HCT116 (cell line): ENCODE measurements at regions not wholly inside any gene's neighbourhood (a gene's known extent, or its start where the extent isn't known, plus 50 kb on each side); places are given as distances from the start of the nearest gene placed in this dataset.

Source experiments
- ATAC-seq: fragments of 200-7000 bp; cut with Tn5 transposase; 2 replicates; pipeline ENCODE4 v1.9.1; 2020; ENCODE audit warnings: mild to moderate bottlenecking, moderate library complexity
- BruUV-seq: library from RNA; stranded (reverse); fragments of 400-500 nt; replicated peaks from 2 replicates; lab custom pipeline; 2021; lab: Mats Ljungman, UMichigan
- CTCF ChIA-PET: fragments of 300-600 bp; sonication (Branson Sonifier 250); formaldehyde crosslinking; loops from one replicate; lab custom pipeline; 2021; ENCODE audit warnings: antibody characterized with exemption; lab: Charles Lee
- POLR2A ChIA-PET: fragments of 300-600, 350-600 bp; sonication (Branson Sonifier 250); formaldehyde crosslinking; loops from one replicate; lab custom pipeline; 2021; ENCODE audit warnings: antibody characterized with exemption; lab: Charles Lee
- RAD21 ChIA-PET, 2 experiments: fragments of 300-600 bp; sonication (Branson Sonifier 250); formaldehyde crosslinking; loops; one replicate each; lab custom pipeline; 2023; ENCODE audit warnings: low total read pairs in 2 of 2; ENCODE audit not compliant: uncharacterized antibody in 2 of 2, unreplicated experiment in 2 of 2, low non-redundant PET in 1 of 2; lab: Charles Lee
- DNase-seq: peaks from one replicate; pipeline ENCODE4 v3.0.0-alpha.2; 2010; ENCODE audit warnings: low read depth, low spot score
- H2AFZ ChIP-seq: fragments of 200-600 bp; shearing (Covaris generic), sonication (generic); 2 replicates; pipeline ENCODE4 v1.6.1; 2017; ENCODE audit warnings: low read depth, mixed run types, mixed read lengths, antibody characterized with exemption, low read length; ENCODE audit not compliant: poor library complexity, severe bottlenecking
- H3K27ac ChIP-seq: 2 replicates; pipeline ENCODE4 v1.5.1; 2012; ENCODE audit warnings: low read depth, low read length
- H3K27me3 ChIP-seq: fragments of 200-600 bp; sonication (generic); 2 replicates; pipeline ENCODE4 v1.6.1; 2016; ENCODE audit warnings: mixed run types, low read length, mixed read lengths; ENCODE audit not compliant: insufficient read depth
- H3K36me3 ChIP-seq, 2 experiments: fragments of 200-500 bp in 1 of 2; fragments of 200-600 bp in 1 of 2; sonication (Bioruptor generic) in 1 of 2; sonication (generic) in 1 of 2; 2 replicates each; pipeline versions ENCODE4 v1.5.1 to v1.6.1; 2014 to 2016; ENCODE audit warnings: low read length in 2 of 2, inconsistent platforms in 1 of 2, mixed read lengths in 1 of 2, mixed run types in 1 of 2; ENCODE audit not compliant: insufficient read depth in 2 of 2, control insufficient read depth in 1 of 2
- H3K4me1 ChIP-seq, 2 experiments: fragments of 200-600 bp in 1 of 2; sonication (generic) in 1 of 2; 2 replicates each; pipeline versions ENCODE4 v1.5.1 to v1.6.1; 2012 to 2017; ENCODE audit warnings: low read length in 2 of 2, inconsistent platforms in 1 of 2, mild to moderate bottlenecking in 1 of 2, mixed read lengths in 1 of 2, mixed run types in 1 of 2, moderate library complexity in 1 of 2; ENCODE audit not compliant: insufficient read depth in 2 of 2, control insufficient read depth in 1 of 2
- H3K4me2 ChIP-seq: fragments of 200-600 bp; sonication (generic); 2 replicates; pipeline ENCODE4 v1.6.1; 2017; ENCODE audit warnings: mixed run types, low read length, mixed read lengths
- H3K4me3 ChIP-seq, 2 experiments: fragments of 200-600 bp in 1 of 2; sonication (generic) in 1 of 2; replicated peaks in 1 of 2; 2 replicates each; pipeline ENCODE4 v1.5.1; 2011 to 2016; ENCODE audit warnings: low read length in 2 of 2, control low read depth in 1 of 2, low read depth in 1 of 2, mild to moderate bottlenecking in 1 of 2, mixed read lengths in 1 of 2, mixed run types in 1 of 2
- H3K79me2 ChIP-seq: fragments of 200-600 bp; sonication (generic); 2 replicates; pipeline ENCODE4 v1.6.1; 2017; ENCODE audit warnings: mild to moderate bottlenecking, mixed run types, low read length, moderate library complexity, mixed read lengths; ENCODE audit not compliant: insufficient read depth
- H3K9ac ChIP-seq: fragments of 200-600 bp; sonication (generic); 2 replicates; pipeline ENCODE4 v1.6.1; 2016; ENCODE audit warnings: low read length, mixed read lengths
- H3K9me2 ChIP-seq: fragments of 200-600 bp; sonication (generic), shearing (Covaris generic); 2 replicates; pipeline ENCODE4 v1.6.1; 2017; ENCODE audit warnings: mixed run types, mild to moderate bottlenecking, moderate library complexity; ENCODE audit not compliant: insufficient read depth
- H3K9me3 ChIP-seq, 2 experiments: fragments of 200-500 bp in 1 of 2; fragments of 200-600 bp in 1 of 2; sonication (Bioruptor generic) in 1 of 2; sonication (generic) in 1 of 2; 2 replicates each; pipeline ENCODE4 v1.6.1; 2014 to 2017; ENCODE audit warnings: low read length in 2 of 2, mixed read lengths in 2 of 2, inconsistent platforms in 1 of 2, low read depth in 1 of 2, mild to moderate bottlenecking in 1 of 2, mixed run types in 1 of 2, moderate library complexity in 1 of 2; ENCODE audit not compliant: control insufficient read depth in 1 of 2, insufficient read depth in 1 of 2
- H4K20me1 ChIP-seq: fragments of 200-600 bp; sonication (generic), shearing (Covaris generic); 2 replicates; pipeline ENCODE4 v1.6.1; 2017; ENCODE audit warnings: mixed run types, mild to moderate bottlenecking, moderate library complexity; ENCODE audit not compliant: insufficient read depth
- CBX3 ChIP-seq: IDR thresholded peaks from 2 replicates; pipeline ENCODE4 v1.6.1; 2012; ENCODE audit warnings: low read depth
- EGR1 ChIP-seq: IDR thresholded peaks from 2 replicates; pipeline ENCODE4 v1.6.1; 2012; ENCODE audit warnings: low read depth
- ELF1 ChIP-seq: IDR thresholded peaks from 2 replicates; pipeline ENCODE4 v1.6.1; 2012; ENCODE audit warnings: low read depth, borderline replicate concordance
- EZH2phosphoT487 ChIP-seq: fragments of 200-600 bp; IDR thresholded peaks from 2 replicates; pipeline ENCODE4 v1.6.1; 2018; ENCODE audit warnings: antibody characterized with exemption, borderline replicate concordance
- FOSL1 ChIP-seq: IDR thresholded peaks from 2 replicates; pipeline ENCODE4 v1.6.1; 2012; ENCODE audit warnings: low read depth
- MAX ChIP-seq: IDR thresholded peaks from 2 replicates; pipeline ENCODE4 v1.6.1; 2012
- RAD21 ChIP-seq: IDR thresholded peaks from 2 replicates; pipeline ENCODE4 v1.6.1; 2012; ENCODE audit warnings: low read depth, mild to moderate bottlenecking
- SP1 ChIP-seq: IDR thresholded peaks from 2 replicates; pipeline ENCODE4 v1.6.1; 2012; ENCODE audit warnings: low read depth
- SRF ChIP-seq: IDR thresholded peaks from 2 replicates; pipeline ENCODE4 v1.6.1; 2012; ENCODE audit warnings: low read depth
- YY1 ChIP-seq: IDR thresholded peaks from 2 replicates; pipeline ENCODE4 v1.6.1; 2011; ENCODE audit warnings: low read length, low read depth, moderate library complexity, mild to moderate bottlenecking; ENCODE audit not compliant: insufficient replicate concordance; ENCODE audit errors: extremely low read depth
- ZBTB33 ChIP-seq: IDR thresholded peaks from 2 replicates; pipeline ENCODE4 v1.6.1; 2011; ENCODE audit warnings: mild to moderate bottlenecking, low read length, moderate library complexity; ENCODE audit not compliant: insufficient replicate concordance; ENCODE audit errors: extremely low read depth
- ZFX ChIP-seq: fragments of 450-650 bp; IDR thresholded peaks from 2 replicates; pipeline ENCODE4 v1.6.1; 2017
- intact Hi-C: fragments of 100-400 bp; cut with micrococcal nuclease; formaldehyde crosslinking; loops from 2 replicates; pipeline ENCODE4 v1.10.0; 2022

GRCh38 chr3:76346690-76347089 lies 561.3 kb upstream of the ZNF717 start:
- POLR2A ChIA-PET, result no interaction called here
- no peak overlapping the region for H3K4me2 ChIP-seq
- peaks cover 18 to 29% of the 10 kb centered on the region in 2 experiments; a peak in 3 of 4 replicates for H3K9me3 ChIP-seq
- H3K27me3 ChIP-seq, result no peaks in the 10 kb centered on the region
- RAD21 ChIA-PET, result no interaction called here
- H3K27ac ChIP-seq, result no peak overlapping the region
- H3K4me1 ChIP-seq, result no peaks in the 10 kb centered on the region
- no peaks in the 10 kb centered on the region for H3K9me2 ChIP-seq
- ATAC-seq (no peak), DNase-seq (no peak)
- CTCF ChIA-PET, result no interaction called here
- no peaks in the 10 kb centered on the region for H4K20me1 ChIP-seq
- H3K9ac ChIP-seq, result no peak overlapping the region
- H3K4me3 ChIP-seq, result no peak overlapping the region
- no TSS peak for BruUV-seq
- H2AFZ ChIP-seq, result no peak overlapping the region
- no peaks in the 10 kb centered on the region for H3K79me2 ChIP-seq
- no peaks in the 10 kb centered on the region for H3K36me3 ChIP-seq
- intact Hi-C loops, result no loop called here
- TF ChIP-seq EGR1 (no peak), FOSL1 (no peak), EZH2phosphoT487 (no peak), RAD21 (no peak), ZBTB33 (no peak), CBX3 (no peak), MAX (no peak), ZFX (no peak), SP1 (no peak), YY1 (no peak), SRF (no peak), ELF1 (no peak)
